ENCODE measurements at regions not wholly inside any gene's neighbourhood (a gene's known extent, or its start where the extent isn't known, plus 50 kb on each side); places are given as distances from the start of the nearest gene placed in this dataset.

GRCh38 chr13:70662231-70662940 lies 554.1 kb upstream of the KLHL1 start:
- intact Hi-C loops (cut with DNase I): no loop called here
- Histone ChIP-seq H3K4me3 (no peak overlapping the region), H3K9me3 (replicated peaks in 1 of 3) (no peaks in the 10 kb centered on the region), H3K27ac (no peak overlapping the region), H3K27me3 (no peaks in the 10 kb centered on the region), H3K36me3 (replicated peaks in 1 of 2) (no peaks in the 10 kb centered on the region), H3K4me1 (replicated peaks in 1 of 2) (no peaks in the 10 kb centered on the region)
- no peak for TF ChIP-seq POLR2A (IDR thresholded peaks at IDR 0.05)
- TF ChIP-seq CTCF (IDR thresholded peaks at IDR 0.05): no peak
- 70 to 87% (median 78%) methylated on average over 1 of the region's 1 CpG for WGBS, 4 donors
- DNase-seq: no peak

- no peak for TF ChIP-seq POLR2A (IDR thresholded peaks at IDR 0.05)
- TF ChIP-seq CTCF (IDR thresholded peaks at IDR 0.05): no peak
- H3K9me3 ChIP-seq (replicated peaks in 1 of 3): no peaks in the 10 kb centered on the region
Measured at GRCh38 chr13:70644052-70644451, 535.8 kb upstream of the KLHL1 start.

GRCh38 chr13:70634893-70635292 lies 526.6 kb upstream of the KLHL1 start:
- no peak for TF ChIP-seq CTCF (IDR thresholded peaks at IDR 0.05)
- no peak for TF ChIP-seq POLR2A (IDR thresholded peaks at IDR 0.05)

More at GRCh38 chr13:70644052-70644451, 535.8 kb upstream of the KLHL1 start:
- DNase-seq: no peak
- H3K4me3 ChIP-seq: no peak overlapping the region
- H3K36me3 ChIP-seq (replicated peaks in 1 of 2): no peaks in the 10 kb centered on the region
- no peak overlapping the region for H3K27ac ChIP-seq
- WGBS, 4 donors: 68 to 75% (median 74%) methylated on average over 6 of the region's 6 CpGs
- no peaks in the 10 kb centered on the region for H3K27me3 ChIP-seq
- no peaks in the 10 kb centered on the region for H3K4me1 ChIP-seq (replicated peaks in 1 of 2)
- intact Hi-C loops (cut with DNase I): no loop called here

GRCh38 chr13:70630247-70630646 lies 522.0 kb upstream of the KLHL1 start:
- DNase-seq: no peak
- Histone ChIP-seq H3K4me3 (no peak overlapping the region), H3K36me3 (replicated peaks in 1 of 2) (no peaks in the 10 kb centered on the region), H3K9me3 (replicated peaks in 1 of 3) (no peaks in the 10 kb centered on the region), H3K27ac (no peak overlapping the region), H3K4me1 (replicated peaks in 1 of 2) (no peaks in the 10 kb centered on the region), H3K27me3 (peaks cover 3% of the 10 kb centered on the region)
- intact Hi-C loops (cut with DNase I): no loop called here
- TF ChIP-seq CTCF (IDR thresholded peaks at IDR 0.05): no peak
- no peak for TF ChIP-seq POLR2A (IDR thresholded peaks at IDR 0.05)
- 72 to 79% (median 73%) methylated on average over 2 of the region's 2 CpGs for WGBS, 4 donors

More at GRCh38 chr13:70634893-70635292, 526.6 kb upstream of the KLHL1 start:
- Histone ChIP-seq H3K4me1 (replicated peaks in 1 of 2) (no peaks in the 10 kb centered on the region), H3K36me3 (replicated peaks in 1 of 2) (no peaks in the 10 kb centered on the region), H3K9me3 (replicated peaks in 1 of 3) (no peaks in the 10 kb centered on the region), H3K4me3 (no peak overlapping the region), H3K27ac (no peak overlapping the region), H3K27me3 (peaks cover 3% of the 10 kb centered on the region)
- no peak for DNase-seq
- WGBS, 4 donors: 91 to 93% (median 91%) methylated on average over 3 of the region's 3 CpGs
- intact Hi-C loops (cut with DNase I): no loop called here
